NCI-H1436 (cell line): ENCODE measurements at regions not wholly inside any gene's neighbourhood (a gene's known extent, or its start where the extent isn't known, plus 50 kb on each side); places are given as distances from the start of the nearest gene placed in this dataset.

ENCODE experiments used
- DNase-seq: peaks from one replicate; lab custom pipeline; 2025; lab: John Stamatoyannopoulos, UW

GRCh38 chr12:59230334-59230733 is 310.0 kb upstream of the LRIG3 start:
- no peak for DNase-seq

GRCh38 chr12:59219148-59219547 is 298.8 kb upstream of the LRIG3 start:
- no peak for DNase-seq

- no peak for DNase-seq
Measured at GRCh38 chr12:59196989-59197388, 276.7 kb upstream of the LRIG3 start.

- DNase-seq = no peak
Measured at GRCh38 chr12:59194794-59195193, 274.5 kb upstream of the LRIG3 start.

- no peak for DNase-seq
Measured at GRCh38 chr12:59193476-59194050, 273.3 kb upstream of the LRIG3 start.

- DNase-seq = no peak
Measured at GRCh38 chr12:59191372-59191771, 271.1 kb upstream of the LRIG3 start.

GRCh38 chr12:59186451-59186850 is 266.1 kb upstream of the LRIG3 start:
- no peak for DNase-seq

GRCh38 chr12:59185295-59185694 is 265.0 kb upstream of the LRIG3 start:
- DNase-seq = no peak

- DNase-seq = no peak
Measured at GRCh38 chr12:59182658-59183455, 262.6 kb upstream of the LRIG3 start.

GRCh38 chr12:59182191-59182590 is 261.9 kb upstream of the LRIG3 start:
- DNase-seq = no peak

- DNase-seq = no peak
Measured at GRCh38 chr12:59181196-59181777, 261.0 kb upstream of the LRIG3 start.

GRCh38 chr12:59179231-59179630 is 258.9 kb upstream of the LRIG3 start:
- DNase-seq = no peak

GRCh38 chr12:59173695-59174094 is 253.4 kb upstream of the LRIG3 start:
- no peak for DNase-seq

- DNase-seq = no peak
Measured at GRCh38 chr12:59168647-59169046, 248.3 kb upstream of the LRIG3 start.

GRCh38 chr12:59166457-59166856 is 246.2 kb upstream of the LRIG3 start:
- DNase-seq = no peak

- DNase-seq = peak; percentile 31
Measured at GRCh38 chr12:59164991-59165718, 244.9 kb upstream of the LRIG3 start.

- DNase-seq = no peak
Measured at GRCh38 chr12:59164226-59164625, 243.9 kb upstream of the LRIG3 start.

GRCh38 chr12:59158681-59159080 is 238.4 kb upstream of the LRIG3 start:
- DNase-seq = no peak

- DNase-seq = no peak
Measured at GRCh38 chr12:59158066-59158465, 237.8 kb upstream of the LRIG3 start.

- no peak for DNase-seq
Measured at GRCh38 chr12:59155448-59155847, 235.1 kb upstream of the LRIG3 start.

GRCh38 chr12:59151243-59151642 is 230.9 kb upstream of the LRIG3 start:
- no peak for DNase-seq

GRCh38 chr12:59149995-59150642 is 229.8 kb upstream of the LRIG3 start:
- peak; percentile 81 for DNase-seq
